C4-2B (cell line): ENCODE measurements at regions not wholly inside any gene's neighbourhood (a gene's known extent, or its start where the extent isn't known, plus 50 kb on each side); places are given as distances from the start of the nearest gene placed in this dataset.

Experiments
- CTCF ChIP-seq: fragments of 450-650 bp; conservative IDR thresholded peaks from 2 replicates; pipeline ENCODE4 v1.5.1; 2017; ENCODE audit warnings: mild to moderate bottlenecking
- ZFX ChIP-seq: fragments of 450-650 bp; IDR thresholded peaks from 2 replicates; pipeline ENCODE4 v1.6.1; 2017

GRCh38 chr7:9201928-9202327, 768.5 kb downstream of the NXPH1 start:
- TF ChIP-seq CTCF (no peak), ZFX (no peak)
